ENCODE measurements at regions not wholly inside any gene's neighbourhood (a gene's known extent, or its start where the extent isn't known, plus 50 kb on each side); places are given as distances from the start of the nearest gene placed in this dataset.
"Not testable (repeated sequence)": the region's sequence is repeated elsewhere in the genome, so short reads cannot be mapped to it uniquely, and the experiment has no call there.

DNA sequence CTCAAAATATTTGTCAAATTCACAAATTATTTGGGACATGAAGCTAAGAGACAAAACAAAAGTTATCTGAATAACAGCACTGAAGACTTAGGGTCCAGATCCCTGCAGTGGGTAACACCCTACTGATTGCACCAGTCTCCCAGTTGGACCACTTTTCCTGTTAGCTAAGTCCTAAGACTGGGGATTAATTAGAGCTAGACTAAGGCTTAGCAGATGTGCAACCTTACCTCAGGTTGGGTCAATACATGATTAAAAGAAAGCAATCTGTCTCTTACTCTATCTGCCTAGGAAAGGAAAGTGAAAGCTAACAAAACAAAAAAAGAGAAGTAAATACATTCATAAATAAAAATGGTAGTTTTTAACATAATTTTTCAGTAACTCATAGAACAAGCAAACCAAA, 737.2 kb upstream of the CHRM3 start:
- no peak for DNase-seq (ENCODE audit: low spot score)

DNA sequence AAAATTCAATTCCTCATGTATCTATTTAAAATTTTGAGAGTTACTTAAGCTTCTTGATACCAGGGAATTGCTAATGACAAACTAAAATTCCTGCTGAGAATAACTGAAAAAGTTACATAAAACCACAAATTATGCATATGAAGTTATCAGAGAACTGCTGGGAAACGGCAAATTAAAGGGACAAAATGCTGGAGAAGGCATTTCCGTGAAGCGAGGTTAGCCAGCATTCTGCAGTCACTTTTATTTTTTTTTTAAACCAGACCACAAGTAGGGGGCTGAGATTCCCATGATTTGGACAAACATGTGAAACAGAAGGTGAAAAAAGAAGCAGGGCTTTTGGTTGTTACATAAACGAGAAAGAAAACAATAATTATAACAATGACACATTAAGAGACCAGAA, 737.6 kb upstream of the CHRM3 start:
- DNase-seq (ENCODE audit: low spot score), result no peak

DNA sequence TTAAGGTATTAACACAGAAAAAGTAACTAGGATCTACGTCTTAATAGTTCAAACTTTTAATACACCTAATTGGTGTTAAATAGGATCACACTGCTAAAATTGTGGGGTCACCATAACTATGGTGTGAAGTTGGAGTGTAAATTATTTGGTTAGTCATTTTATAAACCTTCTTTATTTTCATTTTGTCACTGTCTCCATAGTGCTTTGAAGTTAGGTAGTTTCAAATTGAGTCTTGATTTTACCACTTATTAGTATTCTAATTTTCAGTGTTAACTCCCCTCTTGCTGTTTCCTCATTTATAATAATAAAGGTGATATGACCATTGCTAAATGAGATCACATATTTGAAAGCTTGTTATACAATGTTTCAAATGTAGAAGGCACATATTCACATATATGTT, 738.1 kb upstream of the CHRM3 start:
- no peak for DNase-seq (ENCODE audit: low spot score)

DNA sequence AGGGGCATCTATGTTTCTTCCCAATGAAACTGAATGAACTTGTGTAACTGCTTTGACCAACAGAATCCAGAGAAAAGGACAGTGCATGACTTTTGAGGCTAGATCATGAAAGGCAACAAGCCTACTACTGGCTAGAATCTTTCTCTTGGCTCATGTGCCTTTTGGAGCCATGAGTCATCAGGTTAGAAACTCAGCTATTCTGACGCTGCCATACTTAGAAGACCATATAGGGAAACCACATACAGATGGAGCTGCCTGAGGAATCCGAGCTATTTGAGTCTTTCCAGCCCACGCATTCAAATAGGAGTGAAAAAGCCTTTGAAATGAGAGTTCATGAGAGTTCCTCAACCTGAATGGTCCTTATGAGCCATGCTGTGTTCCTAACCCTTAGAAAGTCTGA, 738.5 kb upstream of the CHRM3 start:
- DNase-seq (ENCODE audit: low spot score), result no peak

DNA sequence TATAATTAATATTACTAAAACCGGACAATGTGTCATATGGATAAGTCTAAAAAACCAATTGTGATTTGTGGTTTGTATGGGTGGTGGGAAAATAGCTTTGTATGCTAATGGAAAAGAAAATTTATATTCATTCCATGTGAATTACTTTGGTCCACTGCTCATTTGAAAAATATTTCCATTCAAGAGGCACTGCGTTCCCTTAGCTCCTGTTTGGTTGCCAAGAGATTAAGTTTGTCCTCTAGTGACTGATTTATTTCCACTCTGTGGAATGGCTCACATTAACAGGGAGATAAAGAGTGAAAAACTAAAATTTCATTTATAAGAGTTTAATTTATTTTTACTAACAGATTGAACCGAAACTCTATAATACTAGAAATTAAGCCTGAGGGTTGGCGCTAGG, 744.1 kb upstream of the CHRM3 start:
- DNase-seq (ENCODE audit: low spot score), result no peak

DNA sequence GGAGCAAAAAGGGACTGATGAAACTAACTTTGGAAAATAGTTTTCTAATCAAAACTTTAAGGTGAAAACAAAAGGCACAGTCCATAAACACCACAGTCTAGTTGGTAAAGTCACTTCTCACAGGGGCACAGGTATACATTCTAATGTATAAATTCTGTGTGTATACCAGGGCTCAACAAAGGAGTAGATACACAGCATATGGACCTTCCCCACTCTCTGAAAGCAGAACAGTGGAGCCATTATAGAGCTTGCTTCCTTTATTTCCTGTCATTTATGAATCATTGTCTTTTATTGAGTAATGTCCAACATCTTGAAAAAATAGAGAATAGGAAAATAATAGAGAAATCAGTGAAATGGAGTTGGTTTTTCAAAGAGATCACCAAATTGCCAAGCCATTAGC, 746.5 kb upstream of the CHRM3 start:
- DNase-seq (ENCODE audit: low spot score), result no peak

DNA sequence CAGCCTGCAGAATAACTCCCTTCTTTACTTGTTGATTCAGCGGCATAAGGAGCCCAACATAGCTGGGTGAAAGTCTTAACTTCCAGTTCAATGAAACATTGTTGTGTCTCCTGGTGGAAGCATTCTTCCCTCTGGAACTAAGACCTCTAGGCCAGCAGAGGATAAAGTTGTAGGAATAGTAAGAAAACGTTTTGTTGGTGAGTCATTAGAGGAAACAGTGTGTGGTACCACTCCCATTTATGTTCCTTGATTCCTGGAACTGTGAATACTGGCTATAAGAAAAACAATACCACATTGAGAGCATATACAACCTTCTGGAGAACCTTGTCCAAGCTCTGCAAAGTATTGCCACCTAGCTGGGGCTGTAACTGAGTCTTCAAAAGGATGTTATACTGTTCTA, 737.4 kb upstream of the ZP4 start:
- DNase-seq (ENCODE audit: low spot score), result no peak

DNA sequence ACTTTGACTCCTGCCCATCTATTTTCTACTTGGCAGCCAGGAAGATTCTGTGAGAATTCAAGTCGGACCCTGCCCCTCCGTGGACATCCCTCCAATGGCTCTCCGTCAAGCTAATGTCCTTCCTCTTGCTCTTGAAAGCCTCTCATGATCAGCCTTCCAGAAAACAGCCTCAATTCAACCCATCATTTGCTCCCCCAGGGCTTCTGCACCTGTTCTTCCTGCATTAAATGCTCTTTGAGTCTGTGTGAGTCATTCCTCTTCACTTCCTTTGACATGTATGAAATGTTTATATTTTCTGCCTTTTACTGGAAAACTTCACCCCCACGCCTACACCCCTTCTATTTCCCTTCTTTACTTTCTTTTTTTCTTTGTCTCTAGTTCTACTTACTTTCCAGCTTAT, 734.1 kb upstream of the ZP4 start:
- DNase-seq (ENCODE audit: low spot score), result no peak

DNA sequence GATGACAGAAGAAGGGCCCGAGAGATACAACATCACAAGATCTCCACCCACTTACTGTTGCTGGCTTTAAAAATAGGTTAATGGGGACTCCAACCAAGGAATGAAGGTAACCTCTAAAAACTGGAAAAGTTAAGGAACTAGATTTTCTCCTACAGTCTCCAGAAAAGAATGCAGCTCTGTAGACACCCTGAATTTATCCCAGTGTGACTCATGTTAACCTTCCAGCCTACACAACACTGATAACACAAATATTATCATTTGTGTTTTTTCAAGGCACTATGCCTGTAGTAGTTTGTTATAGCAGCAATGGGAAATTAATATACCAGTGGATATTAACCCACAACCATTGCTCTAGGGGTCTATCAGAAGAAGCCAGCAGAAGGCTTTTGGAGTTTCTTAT, 730.7 kb upstream of the ZP4 start:
- DNase-seq (ENCODE audit: low spot score), result no peak

DNA sequence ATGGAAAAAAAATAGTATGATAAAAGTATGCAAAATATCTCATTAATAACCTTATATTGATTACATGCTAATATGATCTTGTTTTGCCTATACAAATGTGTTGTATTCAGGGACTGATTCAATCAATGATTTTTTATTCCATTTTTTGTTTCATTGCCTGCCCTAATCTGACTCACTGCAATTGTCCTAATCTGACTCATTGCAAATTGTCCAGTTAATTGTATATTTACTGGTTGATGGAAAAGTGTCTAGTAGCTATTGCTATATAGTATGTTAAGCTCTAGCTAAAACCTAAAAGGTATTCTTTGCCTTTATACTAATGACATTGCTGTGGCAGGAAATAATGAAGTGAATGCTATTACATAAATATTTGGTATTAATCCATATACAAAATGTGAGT, 728.9 kb upstream of the ZP4 start:
- no peak for DNase-seq (ENCODE audit: low spot score)

DNA sequence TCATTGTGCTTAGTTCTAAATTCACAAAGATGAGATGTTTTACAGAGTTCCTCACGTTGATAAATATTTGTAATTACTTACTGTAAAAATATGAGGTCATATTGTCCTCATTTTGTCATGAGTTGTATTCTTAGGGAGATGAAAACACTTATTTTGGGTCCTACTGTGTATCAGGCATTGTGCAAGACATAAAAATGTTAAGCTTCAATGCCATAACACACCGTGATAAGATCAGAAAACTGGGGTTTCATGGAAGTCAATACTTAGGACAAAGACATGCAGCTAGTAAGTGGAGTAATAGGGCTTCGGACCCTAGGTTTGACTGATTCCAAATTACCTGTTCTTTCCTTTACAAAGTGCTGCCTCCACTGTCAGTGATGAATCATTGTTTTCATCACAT, 720.7 kb upstream of the ZP4 start:
- no peak for DNase-seq (ENCODE audit: low spot score)

DNA sequence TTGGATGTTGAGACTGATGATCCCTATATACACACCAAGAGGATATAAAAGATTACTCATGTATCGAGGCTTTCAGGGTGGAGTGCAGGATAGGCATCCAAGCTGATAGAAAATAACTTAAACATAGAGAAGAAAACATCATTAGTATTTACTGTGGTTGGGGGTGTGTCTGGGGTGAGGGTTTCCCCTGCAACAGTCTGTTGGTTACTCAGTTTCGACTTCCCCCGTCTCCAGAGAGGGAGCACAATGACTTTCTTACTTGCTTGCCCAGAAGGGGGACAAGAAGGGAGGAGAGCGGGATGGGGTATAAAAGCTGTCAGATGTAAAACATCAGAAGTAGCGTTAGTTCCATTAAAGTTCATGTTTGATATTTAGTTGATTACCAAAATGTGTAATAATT, 717.4 kb upstream of the ZP4 start:
- DNase-seq (ENCODE audit: low spot score), result no peak

DNA sequence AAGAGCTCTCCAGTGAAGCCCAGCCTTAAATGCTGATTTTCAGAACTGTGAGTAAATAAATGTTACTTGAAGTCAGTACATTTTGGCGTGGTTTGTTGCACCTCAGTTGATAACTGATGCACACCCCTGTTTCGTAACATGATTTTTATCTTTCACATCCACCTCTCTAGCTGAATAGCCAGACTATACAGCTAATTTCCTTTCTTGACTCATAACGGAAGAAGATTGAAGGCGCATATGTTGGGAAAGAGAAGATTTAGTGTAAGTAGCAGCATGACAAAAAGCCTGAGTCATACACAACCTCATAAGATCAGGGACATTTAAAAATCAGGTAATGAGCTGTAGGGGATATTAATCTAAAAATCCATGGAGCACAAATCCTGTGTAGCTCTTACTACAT, 716.2 kb upstream of the ZP4 start:
- DNase-seq (ENCODE audit: low spot score), result no peak

DNA sequence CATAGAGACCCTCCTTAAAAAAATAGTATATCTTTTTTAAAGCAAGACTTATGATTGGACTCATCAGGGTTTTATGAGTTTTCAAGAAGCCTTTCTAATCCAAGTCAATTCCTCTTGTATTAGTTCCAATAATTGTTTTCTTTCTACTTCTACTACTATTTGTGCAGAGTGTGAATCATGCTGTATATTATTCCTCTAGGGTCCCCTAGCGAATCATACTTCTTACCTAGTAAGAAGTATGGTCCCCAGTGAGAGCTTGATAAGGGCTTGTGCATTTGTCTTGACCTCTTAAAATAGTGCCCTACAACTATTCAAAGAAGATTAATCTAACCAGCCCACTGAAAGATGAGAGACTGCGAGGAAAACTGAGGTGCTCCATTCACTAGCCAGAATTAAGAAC, 715.7 kb upstream of the ZP4 start:
- no peak for DNase-seq (ENCODE audit: low spot score)

DNA sequence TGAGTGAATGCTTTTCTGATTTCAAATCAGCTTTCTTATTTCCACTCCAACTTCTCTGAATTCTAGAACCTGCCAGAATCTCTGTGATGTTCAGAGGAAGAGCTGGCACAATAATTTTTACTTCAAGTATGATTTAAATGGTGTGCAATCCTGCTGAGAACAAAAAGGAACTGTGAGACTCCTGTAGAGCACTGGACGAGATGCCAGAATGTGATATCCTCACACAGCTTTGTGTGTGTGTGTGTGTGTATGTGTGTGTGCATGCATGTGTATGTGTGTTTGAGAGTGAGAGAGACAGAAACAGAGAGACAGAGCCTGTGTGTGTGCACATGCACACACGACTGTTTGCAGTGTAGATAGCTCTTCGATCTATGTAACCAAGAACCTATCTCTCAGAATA, 713.6 kb upstream of the ZP4 start:
- no peak for DNase-seq (ENCODE audit: low spot score)

DNA sequence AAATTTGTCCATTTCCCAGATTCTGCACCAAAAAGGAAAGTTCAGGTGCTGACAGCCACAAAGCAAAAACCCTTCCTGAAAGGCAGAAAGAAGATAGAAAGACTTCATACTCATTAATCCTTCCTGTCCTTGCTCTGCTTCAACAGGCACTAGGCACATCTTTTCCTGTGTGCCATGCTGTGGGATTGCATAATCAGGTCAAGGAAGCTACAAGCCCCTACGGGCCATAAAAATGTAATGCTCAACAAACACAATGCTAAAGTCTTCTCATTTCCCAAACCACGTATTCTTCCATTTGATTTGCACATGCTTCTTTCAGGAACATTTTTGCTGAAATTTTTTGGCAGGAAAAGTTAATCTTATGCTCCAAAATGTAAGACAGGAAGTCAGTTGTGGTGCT, 710.9 kb upstream of the ZP4 start:
- DNase-seq (ENCODE audit: low spot score), result not testable (repeated sequence)

DNA sequence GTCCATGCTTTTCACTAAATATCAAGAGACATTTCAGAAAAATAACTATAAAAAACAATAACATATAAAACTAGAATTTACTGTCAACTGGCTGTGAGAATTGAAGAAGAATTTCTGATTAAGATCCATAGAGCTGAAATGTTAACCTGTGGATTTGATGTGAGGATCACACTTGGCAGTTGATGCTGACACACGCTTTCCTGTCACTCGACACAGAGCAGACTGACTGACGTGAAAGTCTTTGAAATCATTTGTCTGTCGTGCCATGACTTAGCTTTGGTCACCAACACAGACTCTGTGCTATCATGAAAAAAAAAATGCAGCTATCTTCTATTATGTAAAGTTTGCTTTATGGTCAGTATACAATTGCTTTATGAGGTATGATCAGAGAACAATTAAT, 706.0 kb upstream of the ZP4 start:
- DNase-seq (ENCODE audit: low spot score), result no peak

DNA sequence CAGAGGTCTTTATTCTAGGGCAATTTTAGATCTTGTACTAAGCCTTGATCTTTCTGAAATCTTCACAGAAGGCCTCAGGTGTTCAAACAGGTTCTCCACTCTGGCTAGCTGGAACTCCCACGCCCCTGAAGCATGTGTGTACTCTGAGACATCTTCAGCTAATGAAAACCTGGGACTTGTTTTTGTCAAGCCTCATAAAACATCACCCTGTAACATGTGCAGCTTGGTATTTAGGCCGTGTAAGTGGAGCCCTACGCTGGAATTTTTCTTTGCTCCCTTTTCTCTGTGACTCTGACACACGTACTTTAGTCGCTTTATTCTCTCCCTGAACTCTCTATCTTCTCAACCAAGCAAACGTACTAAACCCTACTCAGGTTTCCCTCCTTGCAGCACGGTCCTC, 701.9 kb upstream of the ZP4 start:
- no peak for DNase-seq (ENCODE audit: low spot score)

DNA sequence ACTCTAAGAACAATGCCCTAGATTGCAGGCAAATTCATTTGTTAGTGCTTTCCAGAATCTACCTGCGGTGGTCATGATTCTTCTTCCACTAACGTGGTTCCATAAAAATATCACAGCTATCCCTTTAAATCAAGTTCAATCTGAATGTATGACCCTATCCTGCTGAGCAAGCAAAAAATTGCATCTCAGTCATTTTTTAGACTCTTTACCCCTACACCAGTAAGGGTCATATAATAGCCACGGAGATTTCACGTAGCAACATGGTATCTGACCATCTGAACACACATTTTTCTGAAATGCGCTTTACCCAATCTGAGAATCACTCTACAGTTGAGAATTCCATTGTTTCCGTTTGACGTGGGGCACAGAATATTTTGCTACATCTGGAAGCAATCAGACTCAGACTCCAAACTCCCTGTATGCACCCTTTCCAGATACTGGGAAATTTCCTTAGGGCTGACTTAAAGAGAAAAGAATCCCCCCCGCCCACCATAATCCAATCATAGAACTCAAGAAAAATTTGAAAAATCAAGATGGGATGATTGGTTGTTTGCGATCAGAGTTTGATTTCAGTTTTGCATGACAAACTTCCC, 699.2 kb upstream of the ZP4 start:
- DNase-seq (ENCODE audit: low spot score), result no peak

DNA sequence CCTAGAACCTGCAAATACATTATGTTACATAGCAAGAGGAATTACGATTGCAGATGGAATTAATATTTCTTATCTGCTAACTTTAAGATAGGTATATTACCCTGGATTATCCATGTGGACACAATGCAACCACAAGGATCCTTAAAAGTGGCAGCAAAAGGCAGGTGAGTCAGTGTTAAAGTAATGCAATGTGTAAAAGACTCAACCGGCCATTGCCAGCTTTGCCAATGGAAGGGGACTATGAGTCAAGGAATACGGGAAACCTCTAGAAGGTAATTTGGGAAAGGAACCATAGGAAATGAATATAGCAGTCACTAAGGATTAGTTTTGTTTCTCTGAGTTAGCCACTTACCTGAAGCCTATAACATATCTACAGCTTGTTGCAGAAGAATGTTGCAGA, 692.1 kb upstream of the ZP4 start:
- no peak for DNase-seq (ENCODE audit: low spot score)

DNA sequence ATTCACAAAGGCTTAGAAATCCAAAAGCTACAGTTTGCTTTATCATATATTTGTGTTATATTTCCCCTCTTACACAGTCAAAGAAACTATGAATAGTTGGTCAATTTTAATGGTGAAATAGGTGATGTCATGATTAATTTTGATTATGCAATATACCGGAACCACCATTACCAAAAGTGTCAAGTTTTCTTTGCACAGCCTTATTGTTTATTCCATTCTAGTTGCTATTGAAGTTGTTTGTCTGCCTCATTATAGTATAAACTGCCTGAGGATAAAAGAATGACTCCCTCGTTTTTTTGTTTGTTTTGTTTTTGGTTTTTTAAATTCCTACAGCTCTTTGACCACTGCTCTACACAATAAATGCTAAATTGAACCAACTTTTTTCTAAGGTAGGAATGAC, 690.6 kb upstream of the ZP4 start:
- DNase-seq (ENCODE audit: low spot score), result no peak

DNA sequence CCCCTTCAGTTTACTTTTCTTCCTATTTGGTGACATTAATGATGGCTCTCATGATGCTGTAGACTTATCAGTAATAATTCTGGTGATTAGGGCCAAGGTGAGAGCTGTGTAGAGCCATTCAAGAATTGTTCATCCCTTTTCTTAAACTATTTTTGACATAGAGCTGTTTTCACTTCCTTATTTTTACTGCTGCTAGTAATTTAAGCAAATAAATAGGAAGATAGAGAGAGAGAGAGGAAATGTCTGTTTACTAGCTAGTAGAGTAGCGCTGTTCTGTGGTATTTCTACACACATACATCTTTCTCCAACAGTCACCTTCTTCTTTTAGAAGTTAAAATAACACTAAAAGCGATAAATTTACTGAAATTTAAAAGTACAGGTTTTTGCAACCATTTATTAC, 678.0 kb upstream of the ZP4 start:
- DNase-seq (ENCODE audit: low spot score), result no peak

DNA sequence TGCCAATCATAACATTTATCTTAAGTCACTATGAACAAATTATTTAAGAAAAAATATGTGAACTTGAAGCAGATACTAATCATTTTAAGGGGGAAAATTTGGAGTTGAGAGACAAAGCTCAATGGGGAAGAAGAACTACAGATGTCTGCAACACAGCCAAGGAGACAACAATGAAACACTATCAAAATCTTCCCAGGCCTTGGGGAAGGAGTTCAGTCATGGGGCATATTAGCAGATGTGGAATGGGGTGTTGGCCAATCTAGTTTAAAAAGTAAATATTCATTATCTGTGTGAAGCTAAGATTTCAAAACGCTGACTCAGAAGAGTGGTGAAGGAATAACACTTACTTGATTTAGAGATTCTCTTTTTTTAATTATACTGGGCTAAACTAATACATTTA, 671.6 kb upstream of the ZP4 start:
- no peak for DNase-seq (ENCODE audit: low spot score)

DNA sequence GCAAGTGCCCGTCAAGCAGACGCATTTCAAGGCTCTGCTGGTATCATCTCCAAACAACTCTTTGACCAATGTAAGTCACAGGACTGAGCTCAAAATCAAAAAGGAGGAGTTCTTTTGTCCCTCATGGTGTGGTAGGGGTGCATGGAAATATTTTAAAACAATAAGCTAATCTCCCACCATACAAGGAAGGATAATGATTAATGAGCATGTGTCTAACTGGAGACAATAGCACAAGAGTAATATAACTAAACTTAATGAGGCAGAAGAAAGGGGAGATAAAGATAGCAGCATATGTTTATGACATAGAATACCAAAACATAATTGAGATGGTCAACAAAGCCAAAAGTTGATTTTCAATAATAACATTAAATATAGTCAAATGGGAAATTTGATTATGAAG, 668.0 kb upstream of the ZP4 start:
- no peak for DNase-seq (ENCODE audit: low spot score)

DNA sequence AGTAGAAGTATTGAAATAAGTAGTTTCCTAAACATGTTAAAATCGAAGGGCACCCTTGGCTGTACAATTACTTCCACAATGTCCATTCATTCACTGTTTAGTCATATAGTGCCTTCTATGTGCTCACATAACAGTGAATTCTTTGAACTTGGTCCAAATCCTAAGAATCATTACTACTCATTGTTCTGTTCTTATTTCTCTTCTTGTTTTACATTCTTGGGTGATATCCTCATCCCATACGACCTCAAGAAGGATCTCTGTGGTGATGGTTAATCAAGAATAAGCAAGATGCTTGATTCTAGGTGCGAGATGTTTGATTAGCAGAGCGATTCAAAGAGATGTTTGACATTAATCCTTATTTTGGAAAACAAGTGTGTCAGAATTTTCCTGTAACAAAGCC, 667.4 kb upstream of the ZP4 start:
- DNase-seq (ENCODE audit: low spot score), result no peak

Measured in CD4-positive, alpha-beta T cell treated with Interleukin-15 for 4 hours (primary cell).